K562 (cell line): ENCODE measurements at regions not wholly inside any gene's neighbourhood (a gene's known extent, or its start where the extent isn't known, plus 50 kb on each side); places are given as distances from the start of the nearest gene placed in this dataset.

Experiments
- ATAC-seq: fragments of 200-7000 bp; cut with Tn5 transposase; 3 replicates; pipeline ENCODE4 v1.9.1; 2020; ENCODE audit warnings: moderate library complexity
- BruUV-seq: library from RNA; stranded (reverse); fragments of 400-500 nt; replicated peaks from 2 replicates; lab custom pipeline; 2021; lab: Mats Ljungman, UMichigan
- CTCF ChIA-PET: fragments of 300-600 bp; formaldehyde crosslinking; extraction: SDS; loops from one replicate; lab custom pipeline; 2021; ENCODE audit warnings: low intra/inter-chr PET ratio; lab: Yijun Ruan, JAX
- POLR2A ChIA-PET: fragments of 300-600, 350-650 bp; sonication (Branson Sonifier 250); formaldehyde crosslinking; extraction: SDS; loops from one replicate; lab custom pipeline; 2021; ENCODE audit warnings: antibody characterized with exemption, inconsistent platforms; lab: Yijun Ruan, JAX
- DNase-seq, 4 experiments: peaks; one replicate each; pipeline versions ENCODE4 v3.0.0 to v3.0.0-alpha.2; 2011 to 2018; ENCODE audit warnings: low spot score in 3 of 4, mixed read lengths in 3 of 4; ENCODE audit errors: extremely low read depth in 1 of 4
- FAIRE-seq: peaks from 2 replicates; lab custom pipeline; 2011; peaks lifted over from hg19 to GRCh38; lab: Jason Lieb, UNC
- H2AFZ ChIP-seq: 2 replicates; pipeline ENCODE4 v1.6.0; 2011; ENCODE audit warnings: low read depth, low read length, control low read depth, inconsistent platforms
- H3K27ac ChIP-seq: fragments of 200-600 bp; 3 replicates; pipeline ENCODE4 v1.8.0; 2011; ENCODE audit warnings: low read depth, mild to moderate bottlenecking, control low read depth, inconsistent platforms, low read length, moderate library complexity, mixed read lengths; ENCODE audit errors: extremely low read depth
- H3K27me3 ChIP-seq, 2 experiments: fragments of 300-600 bp in 1 of 2; 2 replicates in 1 of 2; 3 replicates in 1 of 2; pipeline versions ENCODE4 v1.6.0 to v1.8.0; 2011; ENCODE audit warnings: inconsistent platforms in 2 of 2, low read length in 2 of 2, mild to moderate bottlenecking in 1 of 2, mixed read lengths in 1 of 2, moderate library complexity in 1 of 2; ENCODE audit not compliant: control insufficient read depth in 2 of 2, insufficient read depth in 2 of 2
- H3K36me3 ChIP-seq: fragments of 300-600 bp; 3 replicates; pipeline ENCODE4 v1.8.0; 2011; ENCODE audit warnings: mild to moderate bottlenecking, low read length, inconsistent platforms; ENCODE audit not compliant: control insufficient read depth, insufficient read depth
- H3K4me1 ChIP-seq, 2 experiments: fragments of 200-600 bp in 1 of 2; replicated peaks in 1 of 2; 2 replicates in 1 of 2; 3 replicates in 1 of 2; pipeline versions ENCODE4 v1.5.1 to v1.8.0; 2011; ENCODE audit warnings: inconsistent platforms in 2 of 2, low read length in 2 of 2, mild to moderate bottlenecking in 1 of 2, mixed read lengths in 1 of 2, moderate library complexity in 1 of 2; ENCODE audit not compliant: control insufficient read depth in 2 of 2, insufficient read depth in 2 of 2
- H3K4me2 ChIP-seq: 2 replicates; pipeline ENCODE4 v1.6.1; 2011; ENCODE audit warnings: low read length, control low read depth, inconsistent platforms, mixed read lengths; ENCODE audit not compliant: insufficient read depth
- H3K4me3 ChIP-seq: fragments of 200-600 bp; sonication (generic), shearing (Covaris generic); 2 replicates; pipeline ENCODE4 v1.5.1; 2016; ENCODE audit warnings: control low read depth, inconsistent platforms
- H3K79me2 ChIP-seq: fragments of 200-600 bp; 3 replicates; pipeline ENCODE4 v1.8.0; 2011; ENCODE audit warnings: low read length, inconsistent platforms; ENCODE audit not compliant: control insufficient read depth, insufficient read depth
- H3K9ac ChIP-seq, 2 experiments: 2 replicates each; pipeline versions ENCODE4 v1.6.0 to v1.6.1; 2011; ENCODE audit warnings: low read depth in 2 of 2, low read length in 2 of 2, control low read depth in 1 of 2, inconsistent platforms in 1 of 2, mild to moderate bottlenecking in 1 of 2, mixed read lengths in 1 of 2; ENCODE audit not compliant: insufficient read depth in 1 of 2
- H3K9me1 ChIP-seq: one replicate; pipeline ENCODE4 v1.6.0; 2011; ENCODE audit warnings: inconsistent platforms, mild to moderate bottlenecking, low read length, moderate library complexity; ENCODE audit not compliant: control insufficient read depth, insufficient read depth
- H3K9me3 ChIP-seq: replicated peaks from 2 replicates; pipeline ENCODE4 v1.5.1; 2011; ENCODE audit warnings: low read depth, low read length, inconsistent platforms; ENCODE audit not compliant: control insufficient read depth, insufficient read depth
- H4K20me1 ChIP-seq: replicated peaks from 2 replicates; pipeline ENCODE4 v1.6.1; 2011; ENCODE audit warnings: low read length, inconsistent platforms, mixed read lengths; ENCODE audit not compliant: control insufficient read depth, insufficient read depth
- PTBP1 ChIP-seq: fragments of 200-400 bp; formaldehyde crosslinking; IDR thresholded peaks from 2 replicates; pipeline ENCODE4 v1.6.1; 2017; ENCODE audit warnings: low read depth, low read length
- SMARCC2 ChIP-seq: fragments of 450-650 bp; IDR thresholded peaks from 2 replicates; pipeline ENCODE4 v1.6.1; 2017; ENCODE audit warnings: antibody characterized with exemption, moderate library complexity, mild to moderate bottlenecking, low read depth
- XRCC3 ChIP-seq: fragments of 450-650 bp; IDR thresholded peaks from 2 replicates; pipeline ENCODE4 v1.6.1; 2017; ENCODE audit warnings: mild to moderate bottlenecking, moderate library complexity
- WGBS: fragments of 100-300 bp; shearing (Covaris generic); methylation state at CpG from one replicate; pipeline ENCODE4 v1.1.6; 2016; ENCODE audit warnings: low coverage, mixed read lengths; ENCODE audit not compliant: insufficient coverage; ENCODE audit errors: missing lambda C conversion rate; 5-methylcytosine and 5-hydroxymethylcytosine counted together
- in situ Hi-C: fragments of 300-500 bp; cut with MboI; formaldehyde crosslinking; loops from 4 replicates; pipeline ENCODE4 v1.15.0; 2018; ENCODE audit warnings: inconsistent platforms, mixed read lengths
- intact Hi-C: fragments of 100-400 bp; cut with micrococcal nuclease; formaldehyde crosslinking; loops from 2 replicates; pipeline ENCODE4 v1.14.2; 2022
- TF ChIP-seq, protein P1 (sequence below), 3 experiments: IDR thresholded peaks in 2 of 3; conservative IDR thresholded peaks in 1 of 3; 2 replicates each; pipeline ENCODE4 v1.5.1; 2011 to 2012; ENCODE audit warnings: low read length in 3 of 3, mild to moderate bottlenecking in 3 of 3, control low read depth in 2 of 3, improper control_type of control experiment in 1 of 3, inconsistent platforms in 1 of 3, low read depth in 1 of 3, mixed read lengths in 1 of 3, moderate library complexity in 1 of 3; ENCODE audit not compliant: insufficient read depth in 2 of 3
- TF ChIP-seq, protein P2 (sequence below): sonication (generic); formaldehyde crosslinking; IDR thresholded peaks from 2 replicates; pipeline ENCODE4 v1.8.1; 2023; ENCODE audit warnings: mild to moderate bottlenecking, missing genetic modification reagents
- TF ChIP-seq, protein P3 (sequence below): fragments of 450-650 bp; formaldehyde crosslinking; IDR thresholded peaks from 2 replicates; pipeline ENCODE4 v1.4.0; 2022; ENCODE audit warnings: missing genetic modification characterization
- TF ChIP-seq, protein P4 (sequence below): fragments of 250-450 bp; sonication (Bioruptor Pico); IDR thresholded peaks from 2 replicates; pipeline ENCODE4 v1.4.0; 2020; ENCODE audit warnings: borderline replicate concordance
- TF ChIP-seq, protein P5 (sequence below), 2 experiments: fragments of 250-450 bp in 1 of 2; fragments of 450-650 bp in 1 of 2; sonication (Bioruptor Pico) in 1 of 2; IDR thresholded peaks; 2 replicates each; pipeline versions ENCODE4 v1.6.1 to v1.8.0; 2016 to 2021; ENCODE audit warnings: mild to moderate bottlenecking in 2 of 2, moderate library complexity in 2 of 2, missing compliant biosample characterization in 1 of 2, missing genetic modification characterization in 1 of 2

DNA sequence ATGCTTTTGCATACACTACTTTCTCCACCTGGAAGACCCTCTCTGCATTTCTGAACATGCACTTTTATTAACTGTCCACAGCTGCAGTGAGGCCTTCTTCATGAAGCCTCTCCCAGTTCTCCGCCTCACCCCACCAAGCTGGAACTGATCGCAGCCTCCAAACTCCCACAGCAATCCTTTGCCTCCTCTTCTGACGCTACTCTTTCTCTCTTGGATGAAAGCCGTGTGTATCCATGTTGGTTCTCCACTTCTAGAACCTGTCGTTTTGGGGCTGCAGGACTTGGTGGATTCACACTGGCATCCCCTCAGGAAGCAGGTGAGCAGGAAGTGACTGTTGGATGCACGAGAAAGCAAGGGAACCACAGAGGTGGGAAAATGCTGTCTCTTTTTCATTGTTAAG, 288.6 kb downstream of the MYCN start:
- ATAC-seq, result no peak

More for the DNA sequence above, 288.6 kb downstream of the MYCN start:
- H3K4me3 ChIP-seq, result no peak overlapping the region
- WGBS, result 4% methylated on average over 6 of the region's 6 CpGs
- in situ Hi-C loops, result no loop called here
- H2AFZ ChIP-seq, result peak overlapping the region; percentile 55
- H3K36me3 ChIP-seq, result no peaks in the 10 kb centered on the region
- ChIA-PET CTCF (no interaction called here), POLR2A (no interaction called here)
- intact Hi-C loops, result no loop called here
- FAIRE-seq (no peak), DNase-seq (no peak)
- no peaks in the 10 kb centered on the region for H3K9me3 ChIP-seq
- no peak overlapping the region for H3K27ac ChIP-seq
- no TSS peak for BruUV-seq
- no peaks in the 10 kb centered on the region for H3K4me1 ChIP-seq
- TF ChIP-seq XRCC3 (no peak), SMARCC2 (no peak), PTBP1 (no peak)
- TF ChIP-seq, protein P1, sequence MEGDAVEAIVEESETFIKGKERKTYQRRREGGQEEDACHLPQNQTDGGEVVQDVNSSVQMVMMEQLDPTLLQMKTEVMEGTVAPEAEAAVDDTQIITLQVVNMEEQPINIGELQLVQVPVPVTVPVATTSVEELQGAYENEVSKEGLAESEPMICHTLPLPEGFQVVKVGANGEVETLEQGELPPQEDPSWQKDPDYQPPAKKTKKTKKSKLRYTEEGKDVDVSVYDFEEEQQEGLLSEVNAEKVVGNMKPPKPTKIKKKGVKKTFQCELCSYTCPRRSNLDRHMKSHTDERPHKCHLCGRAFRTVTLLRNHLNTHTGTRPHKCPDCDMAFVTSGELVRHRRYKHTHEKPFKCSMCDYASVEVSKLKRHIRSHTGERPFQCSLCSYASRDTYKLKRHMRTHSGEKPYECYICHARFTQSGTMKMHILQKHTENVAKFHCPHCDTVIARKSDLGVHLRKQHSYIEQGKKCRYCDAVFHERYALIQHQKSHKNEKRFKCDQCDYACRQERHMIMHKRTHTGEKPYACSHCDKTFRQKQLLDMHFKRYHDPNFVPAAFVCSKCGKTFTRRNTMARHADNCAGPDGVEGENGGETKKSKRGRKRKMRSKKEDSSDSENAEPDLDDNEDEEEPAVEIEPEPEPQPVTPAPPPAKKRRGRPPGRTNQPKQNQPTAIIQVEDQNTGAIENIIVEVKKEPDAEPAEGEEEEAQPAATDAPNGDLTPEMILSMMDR (IDR thresholded peaks at IDR 0.05 in 2 of 3, conservative IDR thresholded peaks at IDR 0.05 in 1 of 3; ENCODE audit: insufficient read depth in 2 of 3, low read depth in 1 of 3, low read length in 3 of 3), result no peak
- TF ChIP-seq, protein P2, sequence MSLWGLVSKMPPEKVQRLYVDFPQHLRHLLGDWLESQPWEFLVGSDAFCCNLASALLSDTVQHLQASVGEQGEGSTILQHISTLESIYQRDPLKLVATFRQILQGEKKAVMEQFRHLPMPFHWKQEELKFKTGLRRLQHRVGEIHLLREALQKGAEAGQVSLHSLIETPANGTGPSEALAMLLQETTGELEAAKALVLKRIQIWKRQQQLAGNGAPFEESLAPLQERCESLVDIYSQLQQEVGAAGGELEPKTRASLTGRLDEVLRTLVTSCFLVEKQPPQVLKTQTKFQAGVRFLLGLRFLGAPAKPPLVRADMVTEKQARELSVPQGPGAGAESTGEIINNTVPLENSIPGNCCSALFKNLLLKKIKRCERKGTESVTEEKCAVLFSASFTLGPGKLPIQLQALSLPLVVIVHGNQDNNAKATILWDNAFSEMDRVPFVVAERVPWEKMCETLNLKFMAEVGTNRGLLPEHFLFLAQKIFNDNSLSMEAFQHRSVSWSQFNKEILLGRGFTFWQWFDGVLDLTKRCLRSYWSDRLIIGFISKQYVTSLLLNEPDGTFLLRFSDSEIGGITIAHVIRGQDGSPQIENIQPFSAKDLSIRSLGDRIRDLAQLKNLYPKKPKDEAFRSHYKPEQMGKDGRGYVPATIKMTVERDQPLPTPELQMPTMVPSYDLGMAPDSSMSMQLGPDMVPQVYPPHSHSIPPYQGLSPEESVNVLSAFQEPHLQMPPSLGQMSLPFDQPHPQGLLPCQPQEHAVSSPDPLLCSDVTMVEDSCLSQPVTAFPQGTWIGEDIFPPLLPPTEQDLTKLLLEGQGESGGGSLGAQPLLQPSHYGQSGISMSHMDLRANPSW (CRISPR knock-in tag), result no peak
- TF ChIP-seq, protein P3, sequence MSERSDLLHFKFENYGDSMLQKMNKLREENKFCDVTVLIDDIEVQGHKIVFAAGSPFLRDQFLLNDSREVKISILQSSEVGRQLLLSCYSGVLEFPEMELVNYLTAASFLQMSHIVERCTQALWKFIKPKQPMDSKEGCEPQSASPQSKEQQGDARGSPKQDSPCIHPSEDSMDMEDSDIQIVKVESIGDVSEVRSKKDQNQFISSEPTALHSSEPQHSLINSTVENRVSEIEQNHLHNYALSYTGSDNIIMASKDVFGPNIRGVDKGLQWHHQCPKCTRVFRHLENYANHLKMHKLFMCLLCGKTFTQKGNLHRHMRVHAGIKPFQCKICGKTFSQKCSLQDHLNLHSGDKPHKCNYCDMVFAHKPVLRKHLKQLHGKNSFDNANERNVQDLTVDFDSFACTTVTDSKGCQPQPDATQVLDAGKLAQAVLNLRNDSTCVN (CRISPR knock-in tag), result no peak
- TF ChIP-seq, protein P4, sequence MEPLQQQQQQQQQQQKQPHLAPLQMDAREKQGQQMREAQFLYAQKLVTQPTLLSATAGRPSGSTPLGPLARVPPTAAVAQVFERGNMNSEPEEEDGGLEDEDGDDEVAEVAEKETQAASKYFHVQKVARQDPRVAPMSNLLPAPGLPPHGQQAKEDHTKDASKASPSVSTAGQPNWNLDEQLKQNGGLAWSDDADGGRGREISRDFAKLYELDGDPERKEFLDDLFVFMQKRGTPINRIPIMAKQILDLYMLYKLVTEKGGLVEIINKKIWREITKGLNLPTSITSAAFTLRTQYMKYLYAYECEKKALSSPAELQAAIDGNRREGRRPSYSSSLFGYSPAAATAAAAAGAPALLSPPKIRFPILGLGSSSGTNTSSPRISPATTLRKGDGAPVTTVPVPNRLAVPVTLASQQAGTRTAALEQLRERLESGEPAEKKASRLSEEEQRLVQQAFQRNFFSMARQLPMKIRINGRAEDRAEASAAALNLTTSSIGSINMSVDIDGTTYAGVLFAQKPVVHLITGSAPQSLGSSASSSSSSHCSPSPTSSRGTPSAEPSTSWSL (CRISPR knock-in tag), result no peak
- TF ChIP-seq, protein P5, sequence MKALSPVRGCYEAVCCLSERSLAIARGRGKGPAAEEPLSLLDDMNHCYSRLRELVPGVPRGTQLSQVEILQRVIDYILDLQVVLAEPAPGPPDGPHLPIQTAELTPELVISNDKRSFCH (CRISPR knock-in tag; IDR thresholded peaks at IDR 0.05), result no peak
- TF ChIP-seq, protein P5 (tag; IDR thresholded peaks at IDR 0.05), result no peak
- H3K9me1 ChIP-seq, result no peaks in the 10 kb centered on the region
- no peak overlapping the region; the same call in 1 of the 2 replicates for H3K4me2 ChIP-seq
- H3K9ac ChIP-seq, result no peak overlapping the region
- H3K79me2 ChIP-seq, result no peaks in the 10 kb centered on the region
- H4K20me1 ChIP-seq, result no peaks in the 10 kb centered on the region
- no peaks in the 10 kb centered on the region; a peak in 1 of 5 replicates for H3K27me3 ChIP-seq
